22Rv1 (cell line): ENCODE measurements at regions not wholly inside any gene's neighbourhood (a gene's known extent, or its start where the extent isn't known, plus 50 kb on each side); places are given as distances from the start of the nearest gene placed in this dataset.
"Not testable (repeated sequence)": the region's sequence is repeated elsewhere in the genome, so short reads cannot be mapped to it uniquely, and the experiment has no call there.

Experiments
- ZFX ChIP-seq: fragments of 450-650 bp; IDR thresholded peaks from 2 replicates; pipeline ENCODE4 v1.6.1; 2017; ENCODE audit warnings: antibody characterized with exemption, borderline replicate concordance
- TF ChIP-seq, protein P1 (sequence below): fragments of 450-650 bp; IDR thresholded peaks from 2 replicates; pipeline ENCODE4 v1.5.1; 2017; ENCODE audit warnings: mild to moderate bottlenecking

DNA sequence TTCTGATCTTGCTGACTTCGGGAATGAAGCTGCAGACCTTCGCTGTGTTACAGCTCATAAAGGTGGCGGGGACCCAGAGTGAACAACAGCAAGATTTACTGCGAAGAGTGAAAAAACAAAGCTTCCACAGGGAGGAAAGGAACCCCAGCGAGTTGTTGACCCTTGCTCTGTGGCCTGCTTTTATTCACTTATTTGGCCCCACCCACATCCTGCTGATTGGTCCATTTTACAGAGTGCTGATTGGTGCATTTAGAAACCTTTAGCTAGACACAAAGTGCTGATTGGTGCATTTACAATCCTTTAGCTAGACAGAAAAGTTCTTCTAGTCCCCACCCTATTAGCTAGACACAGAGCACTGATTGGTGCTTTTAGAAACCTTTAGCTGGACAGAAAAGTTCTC is 218.3 kb downstream of the MAP2K4 start:
- TF ChIP-seq, protein P1, sequence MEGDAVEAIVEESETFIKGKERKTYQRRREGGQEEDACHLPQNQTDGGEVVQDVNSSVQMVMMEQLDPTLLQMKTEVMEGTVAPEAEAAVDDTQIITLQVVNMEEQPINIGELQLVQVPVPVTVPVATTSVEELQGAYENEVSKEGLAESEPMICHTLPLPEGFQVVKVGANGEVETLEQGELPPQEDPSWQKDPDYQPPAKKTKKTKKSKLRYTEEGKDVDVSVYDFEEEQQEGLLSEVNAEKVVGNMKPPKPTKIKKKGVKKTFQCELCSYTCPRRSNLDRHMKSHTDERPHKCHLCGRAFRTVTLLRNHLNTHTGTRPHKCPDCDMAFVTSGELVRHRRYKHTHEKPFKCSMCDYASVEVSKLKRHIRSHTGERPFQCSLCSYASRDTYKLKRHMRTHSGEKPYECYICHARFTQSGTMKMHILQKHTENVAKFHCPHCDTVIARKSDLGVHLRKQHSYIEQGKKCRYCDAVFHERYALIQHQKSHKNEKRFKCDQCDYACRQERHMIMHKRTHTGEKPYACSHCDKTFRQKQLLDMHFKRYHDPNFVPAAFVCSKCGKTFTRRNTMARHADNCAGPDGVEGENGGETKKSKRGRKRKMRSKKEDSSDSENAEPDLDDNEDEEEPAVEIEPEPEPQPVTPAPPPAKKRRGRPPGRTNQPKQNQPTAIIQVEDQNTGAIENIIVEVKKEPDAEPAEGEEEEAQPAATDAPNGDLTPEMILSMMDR: not testable (repeated sequence)
- TF ChIP-seq ZFX: not testable (repeated sequence)
